ENCODE measurements at regions not wholly inside any gene's neighbourhood (a gene's known extent, or its start where the extent isn't known, plus 50 kb on each side); places are given as distances from the start of the nearest gene placed in this dataset.

DNA sequence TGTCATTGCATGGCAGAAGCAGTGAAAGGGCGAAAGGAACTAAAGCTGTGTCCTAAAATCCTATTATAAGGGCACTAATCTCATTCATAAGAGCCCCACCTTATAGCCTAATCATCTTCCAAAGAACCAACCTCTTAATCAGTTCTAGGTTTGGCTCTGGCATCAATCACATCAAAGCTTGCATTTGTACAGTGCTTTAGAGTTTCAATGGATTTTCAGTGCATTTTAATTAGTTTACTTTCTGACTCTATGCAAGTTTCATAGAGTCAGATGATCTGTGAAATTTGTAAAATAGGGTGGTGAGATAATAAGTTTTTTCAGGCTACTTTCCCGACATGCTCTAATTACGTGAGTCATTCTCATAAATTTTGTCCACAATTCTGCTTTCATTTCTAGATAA, 341.1 kb downstream of the DIPK2A start:
- FAIRE-seq (no peak), DNase-seq (ENCODE audit: low read depth, low spot score) (no peak)
- H3K36me3 ChIP-seq (ENCODE audit: control insufficient read depth in 2 of 2, extremely low read depth in 1 of 2, insufficient read depth in 2 of 2, low read length in 2 of 2) = no peaks in the 10 kb centered on the region
- TF ChIP-seq EZH2 (IDR thresholded peaks at IDR 0.05; ENCODE audit: low read length) = no peak
- TF ChIP-seq, protein P1, sequence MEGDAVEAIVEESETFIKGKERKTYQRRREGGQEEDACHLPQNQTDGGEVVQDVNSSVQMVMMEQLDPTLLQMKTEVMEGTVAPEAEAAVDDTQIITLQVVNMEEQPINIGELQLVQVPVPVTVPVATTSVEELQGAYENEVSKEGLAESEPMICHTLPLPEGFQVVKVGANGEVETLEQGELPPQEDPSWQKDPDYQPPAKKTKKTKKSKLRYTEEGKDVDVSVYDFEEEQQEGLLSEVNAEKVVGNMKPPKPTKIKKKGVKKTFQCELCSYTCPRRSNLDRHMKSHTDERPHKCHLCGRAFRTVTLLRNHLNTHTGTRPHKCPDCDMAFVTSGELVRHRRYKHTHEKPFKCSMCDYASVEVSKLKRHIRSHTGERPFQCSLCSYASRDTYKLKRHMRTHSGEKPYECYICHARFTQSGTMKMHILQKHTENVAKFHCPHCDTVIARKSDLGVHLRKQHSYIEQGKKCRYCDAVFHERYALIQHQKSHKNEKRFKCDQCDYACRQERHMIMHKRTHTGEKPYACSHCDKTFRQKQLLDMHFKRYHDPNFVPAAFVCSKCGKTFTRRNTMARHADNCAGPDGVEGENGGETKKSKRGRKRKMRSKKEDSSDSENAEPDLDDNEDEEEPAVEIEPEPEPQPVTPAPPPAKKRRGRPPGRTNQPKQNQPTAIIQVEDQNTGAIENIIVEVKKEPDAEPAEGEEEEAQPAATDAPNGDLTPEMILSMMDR (optimal IDR thresholded peaks at IDR 0.05 in 1 of 3, IDR thresholded peaks at IDR 0.05 in 1 of 3, conservative IDR thresholded peaks at IDR 0.05 in 1 of 3; ENCODE audit: extremely low read depth in 1 of 3, insufficient read depth in 2 of 3, low read length in 3 of 3) = no peak
- dilution Hi-C loops (cut with MboI; ENCODE audit: extremely low pct_ligation_motif_present, low sequenced_read_pairs) = no loop called here
- H2AFZ ChIP-seq (ENCODE audit: control insufficient read depth, low read length) = no peak overlapping the region
- no peaks in the 10 kb centered on the region for H3K79me2 ChIP-seq (ENCODE audit: control insufficient read depth, insufficient read depth, low read length)
- H3K27ac ChIP-seq (ENCODE audit: control insufficient read depth, insufficient read depth, low read length) = no peak overlapping the region
- no peaks in the 10 kb centered on the region for H3K4me1 ChIP-seq (ENCODE audit: control insufficient read depth, extremely low read depth, insufficient read depth, low read length)
- H4K20me1 ChIP-seq (ENCODE audit: control insufficient read depth, extremely low read depth, insufficient read depth, low read length) = no peaks in the 10 kb centered on the region
- H3K4me2 ChIP-seq (ENCODE audit: control insufficient read depth, extremely low read depth, insufficient read depth, low read depth, low read length) = no peak overlapping the region
- no peaks in the 10 kb centered on the region for H3K9me3 ChIP-seq (ENCODE audit: control insufficient read depth, low read depth, low read length)
- H3K9ac ChIP-seq (ENCODE audit: control insufficient read depth, extremely low read depth, insufficient read depth, low read length) = no peak overlapping the region
- no peaks in the 10 kb centered on the region for H3K27me3 ChIP-seq (ENCODE audit: control insufficient read depth, extremely low read depth, insufficient read depth, low read length)
- H3K4me3 ChIP-seq (ENCODE audit: control insufficient read depth in 2 of 3, extremely low read depth in 1 of 3, insufficient read depth in 2 of 3, low read depth in 1 of 3, low read length in 3 of 3) = no peak overlapping the region
- no peaks in the 10 kb centered on the region for H3K9me1 ChIP-seq (ENCODE audit: control insufficient read depth, extremely low read depth, insufficient read depth, low read length)

DNA sequence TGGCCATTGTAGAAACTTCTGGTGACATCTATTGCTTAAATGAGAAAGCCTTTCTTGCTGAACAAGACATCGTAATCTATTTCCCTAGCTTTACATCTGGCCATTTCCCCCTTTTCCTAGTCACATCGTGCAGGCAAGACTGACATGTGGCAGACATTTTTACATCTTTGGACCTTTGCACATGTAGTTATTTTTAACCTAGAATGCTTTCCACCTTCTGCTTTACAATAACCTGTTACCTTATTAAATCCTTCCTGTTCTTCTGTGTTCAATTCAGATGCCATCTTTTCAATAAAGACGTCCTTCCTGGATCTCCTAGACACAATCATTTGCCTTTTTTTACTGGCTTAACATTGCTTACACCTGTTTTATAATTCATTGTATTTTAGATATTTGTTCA, 343.3 kb downstream of the DIPK2A start:
- H3K4me1 ChIP-seq (ENCODE audit: control insufficient read depth, extremely low read depth, insufficient read depth, low read length) = no peaks in the 10 kb centered on the region
- no peak for FAIRE-seq
- dilution Hi-C loops (cut with MboI; ENCODE audit: extremely low pct_ligation_motif_present, low sequenced_read_pairs) = no loop called here

More for the DNA sequence above, 343.3 kb downstream of the DIPK2A start:
- Histone ChIP-seq H3K4me2 (ENCODE audit: control insufficient read depth, extremely low read depth, insufficient read depth, low read depth, low read length) (no peak overlapping the region), H3K9ac (ENCODE audit: control insufficient read depth, extremely low read depth, insufficient read depth, low read length) (no peak overlapping the region), H3K79me2 (ENCODE audit: control insufficient read depth, insufficient read depth, low read length) (no peaks in the 10 kb centered on the region), H3K27me3 (ENCODE audit: control insufficient read depth, extremely low read depth, insufficient read depth, low read length) (no peaks in the 10 kb centered on the region), H3K9me1 (ENCODE audit: control insufficient read depth, extremely low read depth, insufficient read depth, low read length) (no peaks in the 10 kb centered on the region), H3K4me3 (ENCODE audit: control insufficient read depth in 2 of 3, extremely low read depth in 1 of 3, insufficient read depth in 2 of 3, low read depth in 1 of 3, low read length in 3 of 3) (no peak overlapping the region), H3K27ac (ENCODE audit: control insufficient read depth, insufficient read depth, low read length) (no peak overlapping the region), H2AFZ (ENCODE audit: control insufficient read depth, low read length) (no peak overlapping the region), H3K36me3 (ENCODE audit: control insufficient read depth in 2 of 2, extremely low read depth in 1 of 2, insufficient read depth in 2 of 2, low read length in 2 of 2) (no peaks in the 10 kb centered on the region), H4K20me1 (ENCODE audit: control insufficient read depth, extremely low read depth, insufficient read depth, low read length) (no peaks in the 10 kb centered on the region), H3K9me3 (ENCODE audit: control insufficient read depth, low read depth, low read length) (no peaks in the 10 kb centered on the region)
- no peak for DNase-seq (ENCODE audit: low read depth, low spot score)
- no peak for TF ChIP-seq EZH2 (IDR thresholded peaks at IDR 0.05; ENCODE audit: low read length)
- TF ChIP-seq, protein P1 (optimal IDR thresholded peaks at IDR 0.05 in 1 of 3, IDR thresholded peaks at IDR 0.05 in 1 of 3, conservative IDR thresholded peaks at IDR 0.05 in 1 of 3; ENCODE audit: extremely low read depth in 1 of 3, insufficient read depth in 2 of 3, low read length in 3 of 3) = no peak
